ENCODE measurements at regions not wholly inside any gene's neighbourhood (a gene's known extent, or its start where the extent isn't known, plus 50 kb on each side); places are given as distances from the start of the nearest gene placed in this dataset.

- TF ChIP-seq, protein P1, sequence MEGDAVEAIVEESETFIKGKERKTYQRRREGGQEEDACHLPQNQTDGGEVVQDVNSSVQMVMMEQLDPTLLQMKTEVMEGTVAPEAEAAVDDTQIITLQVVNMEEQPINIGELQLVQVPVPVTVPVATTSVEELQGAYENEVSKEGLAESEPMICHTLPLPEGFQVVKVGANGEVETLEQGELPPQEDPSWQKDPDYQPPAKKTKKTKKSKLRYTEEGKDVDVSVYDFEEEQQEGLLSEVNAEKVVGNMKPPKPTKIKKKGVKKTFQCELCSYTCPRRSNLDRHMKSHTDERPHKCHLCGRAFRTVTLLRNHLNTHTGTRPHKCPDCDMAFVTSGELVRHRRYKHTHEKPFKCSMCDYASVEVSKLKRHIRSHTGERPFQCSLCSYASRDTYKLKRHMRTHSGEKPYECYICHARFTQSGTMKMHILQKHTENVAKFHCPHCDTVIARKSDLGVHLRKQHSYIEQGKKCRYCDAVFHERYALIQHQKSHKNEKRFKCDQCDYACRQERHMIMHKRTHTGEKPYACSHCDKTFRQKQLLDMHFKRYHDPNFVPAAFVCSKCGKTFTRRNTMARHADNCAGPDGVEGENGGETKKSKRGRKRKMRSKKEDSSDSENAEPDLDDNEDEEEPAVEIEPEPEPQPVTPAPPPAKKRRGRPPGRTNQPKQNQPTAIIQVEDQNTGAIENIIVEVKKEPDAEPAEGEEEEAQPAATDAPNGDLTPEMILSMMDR (IDR thresholded peaks at IDR 0.05) = no peak
- TF ChIP-seq POLR2AphosphoS5 (IDR thresholded peaks at IDR 0.05) = no peak
- TF ChIP-seq EP300 (IDR thresholded peaks at IDR 0.05; ENCODE audit: low read depth) = no peak
Observed at GRCh38 chr17:12261354-12261753, 240.7 kb downstream of the MAP2K4 start.
